ENCODE measurements at regions not wholly inside any gene's neighbourhood (a gene's known extent, or its start where the extent isn't known, plus 50 kb on each side); places are given as distances from the start of the nearest gene placed in this dataset.

DNA sequence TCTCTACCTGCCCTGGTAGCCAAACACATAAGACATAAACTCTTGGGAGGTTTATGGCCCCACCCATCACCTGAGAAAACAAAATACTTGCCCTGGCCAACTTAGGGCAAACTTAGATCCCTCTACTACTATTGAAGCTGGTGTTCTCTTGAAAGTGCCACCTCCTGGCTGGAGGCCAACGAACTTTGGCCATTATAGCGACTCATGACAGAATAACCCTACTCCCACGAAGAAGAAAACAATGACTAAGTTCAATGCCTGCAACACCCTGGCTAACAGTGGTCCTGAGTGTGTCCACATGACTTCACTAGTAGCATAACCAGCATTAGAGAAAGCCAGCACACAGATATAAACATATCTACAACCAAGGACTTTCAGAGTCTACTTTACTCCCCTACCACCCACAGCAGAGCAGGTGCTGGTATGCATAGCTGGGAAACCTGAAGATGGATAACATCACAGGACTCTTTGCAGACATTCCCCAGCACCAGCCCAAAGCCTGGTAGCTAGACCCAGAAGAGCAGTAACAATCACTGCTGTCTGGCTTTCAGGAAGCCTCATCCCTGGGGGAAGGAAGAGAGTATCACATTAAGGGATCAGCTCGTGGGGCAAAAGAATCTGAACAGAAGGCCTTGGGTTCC, 81.0 kb downstream of the SLC30A10 start:
- peaks cover 36% of the 10 kb centered on the region for H3K27me3 Mint-ChIP-seq (ENCODE audit: low read depth)
- H3K4me1 ChIP-seq (ENCODE audit: insufficient read depth, low read length): no peaks in the 10 kb centered on the region
- no peaks in the 10 kb centered on the region for H3K23me2 ChIP-seq (ENCODE audit: insufficient read length, low read depth, low read length, poor library complexity, severe bottlenecking)
- H4K8ac ChIP-seq (replicated peaks; ENCODE audit: insufficient read length, low read depth, low read length): no peak overlapping the region
- H3K23ac ChIP-seq (ENCODE audit: insufficient read length, low read depth, low read length): no peak overlapping the region
- TF ChIP-seq, protein P1, sequence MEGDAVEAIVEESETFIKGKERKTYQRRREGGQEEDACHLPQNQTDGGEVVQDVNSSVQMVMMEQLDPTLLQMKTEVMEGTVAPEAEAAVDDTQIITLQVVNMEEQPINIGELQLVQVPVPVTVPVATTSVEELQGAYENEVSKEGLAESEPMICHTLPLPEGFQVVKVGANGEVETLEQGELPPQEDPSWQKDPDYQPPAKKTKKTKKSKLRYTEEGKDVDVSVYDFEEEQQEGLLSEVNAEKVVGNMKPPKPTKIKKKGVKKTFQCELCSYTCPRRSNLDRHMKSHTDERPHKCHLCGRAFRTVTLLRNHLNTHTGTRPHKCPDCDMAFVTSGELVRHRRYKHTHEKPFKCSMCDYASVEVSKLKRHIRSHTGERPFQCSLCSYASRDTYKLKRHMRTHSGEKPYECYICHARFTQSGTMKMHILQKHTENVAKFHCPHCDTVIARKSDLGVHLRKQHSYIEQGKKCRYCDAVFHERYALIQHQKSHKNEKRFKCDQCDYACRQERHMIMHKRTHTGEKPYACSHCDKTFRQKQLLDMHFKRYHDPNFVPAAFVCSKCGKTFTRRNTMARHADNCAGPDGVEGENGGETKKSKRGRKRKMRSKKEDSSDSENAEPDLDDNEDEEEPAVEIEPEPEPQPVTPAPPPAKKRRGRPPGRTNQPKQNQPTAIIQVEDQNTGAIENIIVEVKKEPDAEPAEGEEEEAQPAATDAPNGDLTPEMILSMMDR (conservative IDR thresholded peaks at IDR 0.05): no peak
- WGBS (ENCODE audit: extremely low coverage, insufficient read length, low lambda C conversion rate): no CpG with 5 or more reads among the region's 4 CpGs
- H2BK12ac ChIP-seq (ENCODE audit: insufficient read length, low read depth, low read length): no peak overlapping the region
- H2BK15ac ChIP-seq (ENCODE audit: low read depth, low read length): no peak overlapping the region
- no peak overlapping the region for H3K4ac ChIP-seq (ENCODE audit: low read depth, low read length)
- no peak overlapping the region for H2AFZ ChIP-seq (ENCODE audit: low read length)
- no peaks in the 10 kb centered on the region for H3K36me3 Mint-ChIP-seq (ENCODE audit: insufficient read depth in 1 of 3, low read depth in 3 of 3)
- H2BK5ac ChIP-seq (ENCODE audit: insufficient read length, low read length): no peak overlapping the region
- no peaks in the 10 kb centered on the region for H4K20me1 ChIP-seq (ENCODE audit: control insufficient read depth, insufficient read depth, insufficient read length)
- no peak overlapping the region for H3K9ac ChIP-seq (ENCODE audit: extremely low read depth, insufficient read length, low read length)
- H3K56ac ChIP-seq (ENCODE audit: insufficient read length, low read depth, low read length): no peak overlapping the region
- no peaks in the 10 kb centered on the region; a peak in 1 of 5 replicates for H3K9me3 Mint-ChIP-seq
- H3K4me3 Mint-ChIP-seq: no peak overlapping the region
- no peaks in the 10 kb centered on the region for H3K4me1 Mint-ChIP-seq
- H3K27ac Mint-ChIP-seq: no peak overlapping the region; a peak in 1 of 7 replicates
- DNase-seq: no peak
- H2BK20ac ChIP-seq (ENCODE audit: low read depth, low read length, poor library complexity, severe bottlenecking): no peak overlapping the region
- H3K4me2 ChIP-seq (ENCODE audit: insufficient read depth, insufficient read length, low read length): no peak overlapping the region
- H4K5ac ChIP-seq (ENCODE audit: insufficient read length, low read depth, low read length): no peak overlapping the region
- no peaks in the 10 kb centered on the region for H3K79me2 ChIP-seq (ENCODE audit: insufficient read depth, low read length)
- H3K27me3 ChIP-seq (ENCODE audit: insufficient read depth, low read length): no peaks in the 10 kb centered on the region
- H3T11ph ChIP-seq (ENCODE audit: low read length): no peak overlapping the region
- H3K9me3 ChIP-seq (ENCODE audit: control insufficient read depth, low read depth, low read length): no peaks in the 10 kb centered on the region
- H3K14ac ChIP-seq (ENCODE audit: insufficient read depth, low read length): no peak overlapping the region
- no peak overlapping the region for H4K91ac ChIP-seq (ENCODE audit: insufficient read length, low read depth, low read length)
- H3K18ac ChIP-seq (ENCODE audit: insufficient read length, low read depth, low read length): no peak overlapping the region
- H3K27ac ChIP-seq (ENCODE audit: insufficient read length, low read depth, low read length): no peak overlapping the region
- no peaks in the 10 kb centered on the region for H3K79me1 ChIP-seq (ENCODE audit: insufficient read depth, low read depth, low read length, poor library complexity, severe bottlenecking)
- H2AK5ac ChIP-seq (ENCODE audit: insufficient read length, low read length): no peak overlapping the region
- H2BK120ac ChIP-seq (ENCODE audit: low read depth, low read length, poor library complexity, severe bottlenecking): no peak overlapping the region

All from H9 (cell line).